Fibroblast of mammary gland (primary cell): ENCODE measurements at regions not wholly inside any gene's neighbourhood (a gene's known extent, or its start where the extent isn't known, plus 50 kb on each side); places are given as distances from the start of the nearest gene placed in this dataset.

Experiments used
- DNase-seq: peaks from one replicate; pipeline ENCODE4 v3.0.0-alpha.2; 2010; ENCODE audit warnings: low read depth
- H3K4me3 ChIP-seq: 2 replicates; pipeline ENCODE4 v1.5.1; 2011; ENCODE audit warnings: low read depth, mild to moderate bottlenecking, low read length, moderate library complexity; ENCODE audit not compliant: control insufficient read depth
- TF ChIP-seq, protein P1 (sequence below): conservative IDR thresholded peaks from 2 replicates; pipeline ENCODE4 v1.5.1; 2011; ENCODE audit warnings: low read depth, low read length, inconsistent platforms; ENCODE audit not compliant: control insufficient read depth, insufficient read depth

- no peak for DNase-seq
- no peak overlapping the region for H3K4me3 ChIP-seq
- TF ChIP-seq, protein P1, sequence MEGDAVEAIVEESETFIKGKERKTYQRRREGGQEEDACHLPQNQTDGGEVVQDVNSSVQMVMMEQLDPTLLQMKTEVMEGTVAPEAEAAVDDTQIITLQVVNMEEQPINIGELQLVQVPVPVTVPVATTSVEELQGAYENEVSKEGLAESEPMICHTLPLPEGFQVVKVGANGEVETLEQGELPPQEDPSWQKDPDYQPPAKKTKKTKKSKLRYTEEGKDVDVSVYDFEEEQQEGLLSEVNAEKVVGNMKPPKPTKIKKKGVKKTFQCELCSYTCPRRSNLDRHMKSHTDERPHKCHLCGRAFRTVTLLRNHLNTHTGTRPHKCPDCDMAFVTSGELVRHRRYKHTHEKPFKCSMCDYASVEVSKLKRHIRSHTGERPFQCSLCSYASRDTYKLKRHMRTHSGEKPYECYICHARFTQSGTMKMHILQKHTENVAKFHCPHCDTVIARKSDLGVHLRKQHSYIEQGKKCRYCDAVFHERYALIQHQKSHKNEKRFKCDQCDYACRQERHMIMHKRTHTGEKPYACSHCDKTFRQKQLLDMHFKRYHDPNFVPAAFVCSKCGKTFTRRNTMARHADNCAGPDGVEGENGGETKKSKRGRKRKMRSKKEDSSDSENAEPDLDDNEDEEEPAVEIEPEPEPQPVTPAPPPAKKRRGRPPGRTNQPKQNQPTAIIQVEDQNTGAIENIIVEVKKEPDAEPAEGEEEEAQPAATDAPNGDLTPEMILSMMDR, result no peak
Measured at GRCh38 chr12:125533434-125534029, 468.3 kb downstream of the AACS start.

DNA sequence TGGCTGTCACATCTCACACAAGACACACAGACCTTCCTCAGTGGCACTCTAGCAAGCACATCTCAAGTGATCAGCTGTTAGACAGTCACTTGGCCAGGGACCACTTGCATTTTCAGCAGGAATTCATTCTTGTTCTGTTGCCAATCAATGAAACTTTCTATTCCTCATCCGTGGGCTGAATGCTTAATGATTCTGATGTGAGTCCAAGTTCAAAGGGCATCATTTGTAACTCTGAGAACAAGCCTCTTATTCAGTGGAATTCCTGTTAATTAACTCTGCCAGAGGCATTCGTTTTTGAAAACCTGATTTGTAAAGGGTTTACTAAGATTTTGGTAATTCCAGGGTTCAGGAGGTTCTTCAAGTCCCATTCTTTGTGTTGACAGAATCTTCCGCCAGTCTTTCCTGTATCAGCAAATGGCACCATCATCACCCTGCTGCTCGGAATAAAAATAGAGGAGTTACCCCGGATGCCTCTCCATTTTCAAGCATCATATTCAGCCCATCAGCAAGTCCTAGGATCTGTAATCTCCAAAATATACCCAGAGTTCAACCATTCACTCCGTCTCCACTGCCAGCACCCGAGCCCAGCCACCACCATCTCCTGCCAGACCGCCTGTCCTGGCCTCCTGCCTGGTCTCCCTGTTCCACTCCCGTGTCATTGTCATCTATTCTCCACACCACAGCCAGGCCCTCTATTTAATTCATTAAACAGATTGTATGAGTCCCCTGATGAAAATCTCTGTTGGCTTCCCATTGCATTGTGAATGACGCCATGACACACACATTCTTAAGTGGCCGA is 473.4 kb downstream of the AACS start:
- no peak for DNase-seq
- no peak overlapping the region for H3K4me3 ChIP-seq
- TF ChIP-seq, protein P1, result no peak

- TF ChIP-seq, protein P1, result no peak
- no peak for DNase-seq
- H3K4me3 ChIP-seq, result no peak overlapping the region
Measured at GRCh38 chr12:125540580-125541204, 475.5 kb downstream of the AACS start.

- H3K4me3 ChIP-seq, result no peak overlapping the region
- no peak for DNase-seq
- TF ChIP-seq, protein P1, result no peak
Measured at GRCh38 chr12:125544960-125545359, 479.7 kb downstream of the AACS start.

DNA sequence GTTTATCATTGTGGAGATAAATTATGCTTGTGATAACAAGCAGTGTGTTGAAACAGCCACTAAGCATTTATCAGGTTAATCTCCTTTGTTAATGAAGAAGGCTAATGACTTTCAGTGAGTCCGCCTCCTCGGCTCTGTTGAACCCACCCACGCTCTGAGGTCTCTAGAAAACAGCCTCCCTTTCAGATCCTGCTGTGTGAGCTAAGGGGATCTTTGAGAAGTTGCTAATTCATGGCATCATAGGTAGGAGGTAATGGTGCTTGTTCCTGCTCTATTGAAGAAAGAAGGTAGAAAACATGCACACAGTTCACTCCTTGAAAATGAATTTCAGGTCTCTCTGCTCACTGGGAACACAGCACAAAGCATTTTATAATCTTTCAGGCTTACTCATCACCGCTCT is 483.9 kb downstream of the AACS start:
- DNase-seq, result no peak
- no peak overlapping the region for H3K4me3 ChIP-seq
- TF ChIP-seq, protein P1, result no peak

DNA sequence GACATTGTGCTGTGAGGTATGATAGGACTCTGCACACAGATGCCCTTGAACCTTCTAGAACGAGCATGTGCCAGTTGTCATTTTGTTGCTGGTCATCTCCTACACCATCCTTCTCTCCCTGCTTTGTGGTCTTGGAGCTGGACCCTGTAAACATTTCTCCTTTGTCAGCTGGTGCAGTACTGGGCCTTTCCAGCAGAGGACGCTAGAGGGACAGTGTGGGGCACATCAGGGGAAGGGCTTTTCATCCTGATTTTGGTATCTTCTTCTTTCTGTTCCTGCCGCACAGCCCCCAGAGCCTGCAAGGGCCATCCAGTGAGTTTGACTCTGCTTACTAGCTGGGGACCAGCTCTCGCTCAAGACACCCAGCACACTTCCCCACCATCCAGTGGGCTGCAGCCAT is 484.6 kb downstream of the AACS start:
- no peak for DNase-seq
- TF ChIP-seq, protein P1, result peak; percentile 33
- H3K4me3 ChIP-seq, result no peak overlapping the region
